Right lobe of liver (tissue), 6 donors: ENCODE measurements at regions not wholly inside any gene's neighbourhood (a gene's known extent, or its start where the extent isn't known, plus 50 kb on each side); places are given as distances from the start of the nearest gene placed in this dataset.

Source experiments
- ATAC-seq, 4 donors: fragments of 200-7000 bp; cut with Tn5 transposase; one replicate each; pipeline ENCODE4 v1.9.1; 2020; ENCODE audit warnings: mild to moderate bottlenecking in 4 of 4, moderate library complexity in 4 of 4
- DNase-seq, 3 donors: peaks; one replicate each; pipeline ENCODE4 v3.0.0-alpha.2; 2020
- H3K27ac ChIP-seq, 3 donors: fragments of 200-600 bp; one replicate each; pipeline ENCODE4 v1.8.0; 2022
- H3K27me3 ChIP-seq, 2 donors: fragments of 200-600 bp; one replicate each; pipeline ENCODE4 v1.8.0; 2022
- H3K36me3 ChIP-seq, 4 donors: fragments of 200-600 bp; sonication (generic) in 1 of 4; one replicate each; pipeline versions ENCODE4 v1.5.1 to v1.8.0; 2017 to 2022; ENCODE audit warnings: control low read depth in 1 of 4
- H3K4me1 ChIP-seq, 4 donors: fragments of 200-600 bp; sonication (generic) in 1 of 4; one replicate each; pipeline versions ENCODE4 v1.5.1 to v1.8.0; 2017 to 2022; ENCODE audit warnings: control low read depth in 1 of 4
- H3K4me3 ChIP-seq, 3 donors: fragments of 200-600 bp; one replicate each; pipeline ENCODE4 v1.8.0; 2022
- H3K9me3 ChIP-seq, 4 donors: fragments of 200-600 bp; sonication (generic) in 1 of 4; one replicate each; pipeline versions ENCODE4 v1.5.1 to v1.8.0; 2017 to 2022; ENCODE audit warnings: control low read depth in 1 of 4
- CTCF ChIP-seq, 4 donors: fragments of 200-600 bp in 3 of 4; fragments of 450-650 bp in 1 of 4; IDR thresholded peaks; one replicate each; pipeline versions ENCODE4 v1.5.1 to v1.8.0; 2016 to 2022; ENCODE audit warnings: antibody characterized with exemption in 4 of 4, mild to moderate bottlenecking in 2 of 4
- POLR2A ChIP-seq: fragments of 450-650 bp; IDR thresholded peaks from one replicate; pipeline ENCODE4 v1.6.1; 2017; ENCODE audit warnings: antibody characterized with exemption, mild to moderate bottlenecking
- WGBS: methylation state at CpG from one replicate; pipeline ENCODE4 v1.1.6; 2018; ENCODE audit warnings: low coverage, low lambda C conversion rate; ENCODE audit not compliant: insufficient coverage; ENCODE audit errors: missing lambda C conversion rate; 5-methylcytosine and 5-hydroxymethylcytosine counted together
- intact Hi-C, 2 donors: fragments of 100-400 bp; cut with DNase I; formaldehyde crosslinking; loops; one replicate each; pipeline versions ENCODE4 v1.11.2 to v1.14.1; 2022
- donor health status: DM: no; HTN: yes; CAD: no.
- donor health status: DM: no; HTN: no; CAD: no.
- donor health status: DM: no; HTN: no; CAD: no.
- donor health status: DM: no; HTN: yes; CAD: no.
- donor health status: DM: no; HTN: yes; CAD: no.

GRCh38 chr10:109022417-109023049 is 900.8 kb downstream of the XPNPEP1 start:
- no peaks in the 10 kb centered on the region for H3K4me1 ChIP-seq
- no peaks in the 10 kb centered on the region for H3K9me3 ChIP-seq
- WGBS = 67% methylated on average over 1 of the region's 1 CpG
- H3K27ac ChIP-seq = no peak overlapping the region
- TF ChIP-seq CTCF (IDR thresholded peaks at IDR 0.05) (no peak), POLR2A (no peak)
- H3K4me3 ChIP-seq = no peak overlapping the region
- DNase-seq (no peak), ATAC-seq (no peak)
- no peaks in the 10 kb centered on the region for H3K27me3 ChIP-seq
- intact Hi-C loops = no loop called here
- no peaks in the 10 kb centered on the region for H3K36me3 ChIP-seq

- Histone ChIP-seq H3K4me1 (no peaks in the 10 kb centered on the region), H3K4me3 (no peak overlapping the region), H3K27me3 (no peaks in the 10 kb centered on the region), H3K27ac (no peak overlapping the region), H3K9me3 (no peaks in the 10 kb centered on the region), H3K36me3 (no peaks in the 10 kb centered on the region)
- intact Hi-C loops = no loop called here
- 44% methylated on average over 6 of the region's 6 CpGs for WGBS
- TF ChIP-seq POLR2A (no peak), CTCF (IDR thresholded peaks at IDR 0.05) (no peak)
- DNase-seq (no peak), ATAC-seq (no peak)
Observed at GRCh38 chr10:109019001-109019424, 904.3 kb downstream of the XPNPEP1 start.

GRCh38 chr10:109007514-109007913 is 915.8 kb downstream of the XPNPEP1 start:
- TF ChIP-seq POLR2A (no peak), CTCF (IDR thresholded peaks at IDR 0.05) (no peak)

GRCh38 chr10:108990441-108990840 is 932.9 kb downstream of the XPNPEP1 start:
- no peaks in the 10 kb centered on the region for H3K9me3 ChIP-seq
- H3K4me1 ChIP-seq = no peaks in the 10 kb centered on the region
- ATAC-seq (no peak), DNase-seq (no peak)
- H3K4me3 ChIP-seq = no peak overlapping the region
- intact Hi-C loops = no loop called here
- TF ChIP-seq POLR2A (no peak), CTCF (IDR thresholded peaks at IDR 0.05) (no peak)
- H3K27me3 ChIP-seq = no peaks in the 10 kb centered on the region
- WGBS = 49% methylated on average over 4 of the region's 5 CpGs
- H3K36me3 ChIP-seq = no peaks in the 10 kb centered on the region
- no peak overlapping the region for H3K27ac ChIP-seq

More at GRCh38 chr10:109007514-109007913, 915.8 kb downstream of the XPNPEP1 start:
- intact Hi-C loops = no loop called here
- no peaks in the 10 kb centered on the region for H3K36me3 ChIP-seq
- ATAC-seq (no peak), DNase-seq (no peak)
- 64% methylated on average over 1 of the region's 1 CpG for WGBS
- H3K27me3 ChIP-seq = no peaks in the 10 kb centered on the region
- no peak overlapping the region for H3K4me3 ChIP-seq
- no peak overlapping the region for H3K27ac ChIP-seq
- no peaks in the 10 kb centered on the region for H3K9me3 ChIP-seq
- no peaks in the 10 kb centered on the region for H3K4me1 ChIP-seq
